Fibroblast of lung (primary cell): ENCODE measurements at regions not wholly inside any gene's neighbourhood (a gene's known extent, or its start where the extent isn't known, plus 50 kb on each side); places are given as distances from the start of the nearest gene placed in this dataset.

Experiments
- DNase-seq, 2 donors: peaks; one replicate each; pipeline versions ENCODE4 v3.0.0 to v3.0.0-alpha.2; 2010; ENCODE audit warnings: low read depth in 2 of 2
- H2AFZ ChIP-seq: 2 replicates; pipeline ENCODE4 v1.5.1; 2012; ENCODE audit warnings: low read length, control low read depth, inconsistent platforms
- H3K27ac ChIP-seq: 2 replicates; pipeline ENCODE4 v1.5.1; 2011; ENCODE audit warnings: low read length, control low read depth; ENCODE audit not compliant: insufficient read depth
- H3K27me3 ChIP-seq: 2 replicates; pipeline ENCODE4 v1.5.1; 2011; ENCODE audit warnings: mild to moderate bottlenecking, low read length; ENCODE audit not compliant: control insufficient read depth, insufficient read depth
- H3K36me3 ChIP-seq: 2 replicates; pipeline ENCODE4 v1.5.1; 2011; ENCODE audit warnings: low read length; ENCODE audit not compliant: control insufficient read depth, insufficient read depth
- H3K4me1 ChIP-seq: 2 replicates; pipeline ENCODE4 v1.5.1; 2011; ENCODE audit warnings: low read length; ENCODE audit not compliant: control insufficient read depth, insufficient read depth; ENCODE audit errors: extremely low read depth
- H3K4me2 ChIP-seq: 2 replicates; pipeline ENCODE4 v1.5.1; 2011; ENCODE audit warnings: low read length, control low read depth; ENCODE audit not compliant: insufficient read depth; ENCODE audit errors: extremely low read depth
- H3K4me3 ChIP-seq, 4 experiments: fragments of 200-600 bp in 1 of 4; sonication (generic) in 1 of 4; replicated peaks in 1 of 4; 2 replicates each; pipeline ENCODE4 v1.5.1; 2011 to 2016; ENCODE audit warnings: low read length in 4 of 4, low read depth in 3 of 4, mild to moderate bottlenecking in 3 of 4, control low read depth in 2 of 4, inconsistent platforms in 1 of 4, mixed read lengths in 1 of 4; ENCODE audit not compliant: insufficient read depth in 1 of 4; ENCODE audit errors: control extremely low read depth in 1 of 4
- H3K79me2 ChIP-seq: 2 replicates; pipeline ENCODE4 v1.5.1; 2012; ENCODE audit warnings: mild to moderate bottlenecking, low read length, inconsistent platforms; ENCODE audit not compliant: control insufficient read depth, insufficient read depth
- H3K9ac ChIP-seq: 2 replicates; pipeline ENCODE4 v1.5.1; 2011; ENCODE audit warnings: mild to moderate bottlenecking, low read length, control low read depth; ENCODE audit not compliant: insufficient read depth
- H3K9me3 ChIP-seq: 2 replicates; pipeline ENCODE4 v1.5.1; 2012; ENCODE audit warnings: low read depth, low read length; ENCODE audit not compliant: control insufficient read depth, insufficient read depth
- H4K20me1 ChIP-seq: 2 replicates; pipeline ENCODE4 v1.5.1; 2011; ENCODE audit warnings: low read length; ENCODE audit not compliant: control insufficient read depth, insufficient read depth; ENCODE audit errors: extremely low read depth
- CTCF ChIP-seq, 2 donors: IDR thresholded peaks in 1 of 2; conservative IDR thresholded peaks in 1 of 2; 1 replicate in 1 of 2; 2 replicates in 1 of 2; pipeline ENCODE4 v1.5.1; 2011 to 2012; ENCODE audit warnings: low read length in 2 of 2, control low read depth in 1 of 2, inconsistent platforms in 1 of 2, low read depth in 1 of 2, mild to moderate bottlenecking in 1 of 2
- EZH2 ChIP-seq: IDR thresholded peaks from 2 replicates; pipeline ENCODE4 v1.5.1; 2012; ENCODE audit warnings: low read length, control low read depth, mild to moderate bottlenecking; ENCODE audit errors: missing control alignments

- no peak overlapping the region for H3K4me3 ChIP-seq
- TF ChIP-seq CTCF (conservative IDR thresholded peaks at IDR 0.05 in 1 of 2, IDR thresholded peaks at IDR 0.05 in 1 of 2; ENCODE audit: low read depth in 1 of 2, low read length in 2 of 2) (no peak), EZH2 (no peak)
- H4K20me1 ChIP-seq: no peaks in the 10 kb centered on the region
- no peak overlapping the region for H3K9ac ChIP-seq
- no peaks in the 10 kb centered on the region for H3K27me3 ChIP-seq
- no peaks in the 10 kb centered on the region for H3K79me2 ChIP-seq
- no peak for DNase-seq
- H2AFZ ChIP-seq: no peak overlapping the region
- H3K4me1 ChIP-seq: no peaks in the 10 kb centered on the region
- H3K4me2 ChIP-seq: no peak overlapping the region
- H3K9me3 ChIP-seq: no peaks in the 10 kb centered on the region
- no peak overlapping the region for H3K27ac ChIP-seq
- H3K36me3 ChIP-seq: no peaks in the 10 kb centered on the region
These were observed 158.9 kb downstream of the ZBTB18 start for GRCh38 chr1:244209955-244210354.

- H2AFZ ChIP-seq: no peak overlapping the region
- H3K36me3 ChIP-seq: no peaks in the 10 kb centered on the region
- no peaks in the 10 kb centered on the region for H3K9me3 ChIP-seq
- TF ChIP-seq EZH2 (no peak), CTCF (conservative IDR thresholded peaks at IDR 0.05 in 1 of 2, IDR thresholded peaks at IDR 0.05 in 1 of 2; ENCODE audit: low read depth in 1 of 2, low read length in 2 of 2) (peak; percentile 8 to 40)
- H3K4me2 ChIP-seq: no peak overlapping the region
- no peak overlapping the region for H3K9ac ChIP-seq
- H4K20me1 ChIP-seq: no peaks in the 10 kb centered on the region
- H3K27me3 ChIP-seq: no peaks in the 10 kb centered on the region
- no peak overlapping the region for H3K27ac ChIP-seq
- DNase-seq: no peak
- no peak overlapping the region for H3K4me3 ChIP-seq
- H3K4me1 ChIP-seq: no peaks in the 10 kb centered on the region
- no peaks in the 10 kb centered on the region for H3K79me2 ChIP-seq
These were observed 159.9 kb downstream of the ZBTB18 start for GRCh38 chr1:244210884-244211558.

- Histone ChIP-seq H3K4me2 (no peak overlapping the region), H3K9me3 (no peaks in the 10 kb centered on the region), H2AFZ (no peak overlapping the region), H3K36me3 (no peaks in the 10 kb centered on the region), H3K79me2 (no peaks in the 10 kb centered on the region), H3K27me3 (no peaks in the 10 kb centered on the region), H4K20me1 (no peaks in the 10 kb centered on the region), H3K9ac (no peak overlapping the region), H3K27ac (no peak overlapping the region), H3K4me3 (no peak overlapping the region), H3K4me1 (no peaks in the 10 kb centered on the region)
- no peak for TF ChIP-seq EZH2
- TF ChIP-seq CTCF (conservative IDR thresholded peaks at IDR 0.05 in 1 of 2, IDR thresholded peaks at IDR 0.05 in 1 of 2; ENCODE audit: low read depth in 1 of 2, low read length in 2 of 2): no peak
- peak; percentile 62 to 75 for DNase-seq
These were observed 160.5 kb downstream of the ZBTB18 start for GRCh38 chr1:244211559-244211944.
